Dendritic cell treated with granulocyte-macrophage colony-stimulating factor and Interleukin-4, amounts not matched to agents 40 ng/mL and 50 ng/mL, for 4 days (primary cell): ENCODE measurements at regions not wholly inside any gene's neighbourhood (a gene's known extent, or its start where the extent isn't known, plus 50 kb on each side); places are given as distances from the start of the nearest gene placed in this dataset.

Experiments
- H3K27ac Mint-ChIP-seq: one replicate; pipeline ENCODE4 v1.8.0; 2022; ENCODE audit warnings: mild to moderate bottlenecking, mixed read lengths
- H3K27me3 Mint-ChIP-seq: one replicate; pipeline ENCODE4 v1.8.0; 2022; ENCODE audit warnings: mild to moderate bottlenecking, mixed read lengths
- H3K36me3 Mint-ChIP-seq: one replicate; pipeline ENCODE4 v1.8.0; 2022; ENCODE audit warnings: low read depth, mixed read lengths
- H3K4me1 Mint-ChIP-seq: one replicate; pipeline ENCODE4 v1.8.0; 2022; ENCODE audit warnings: low read depth, mixed read lengths
- H3K4me3 Mint-ChIP-seq: one replicate; pipeline ENCODE4 v1.8.0; 2022; ENCODE audit warnings: mild to moderate bottlenecking, moderate library complexity, mixed read lengths
- H3K9me3 Mint-ChIP-seq: one replicate; pipeline ENCODE4 v1.8.0; 2022; ENCODE audit warnings: mixed read lengths
- intact Hi-C: fragments of 100-400 bp; cut with micrococcal nuclease; formaldehyde crosslinking; loops from one replicate; pipeline ENCODE4 v1.15.0; 2022

- intact Hi-C loops, result no loop called here
- Mint-ChIP-seq H3K27ac (no peak overlapping the region), H3K4me3 (no peak overlapping the region), H3K36me3 (no peaks in the 10 kb centered on the region), H3K27me3 (peaks cover 24% of the 10 kb centered on the region), H3K4me1 (peaks cover 6% of the 10 kb centered on the region), H3K9me3 (peaks cover 8% of the 10 kb centered on the region)
Measured at GRCh38 chr10:33739031-33739430, 404.6 kb upstream of the NRP1 start.

GRCh38 chr10:33735464-33735923, 401.0 kb upstream of the NRP1 start:
- peaks cover 17% of the 10 kb centered on the region for H3K9me3 Mint-ChIP-seq
- H3K4me3 Mint-ChIP-seq, result no peak overlapping the region
- H3K27me3 Mint-ChIP-seq, result peaks cover 39% of the 10 kb centered on the region
- no peak overlapping the region for H3K27ac Mint-ChIP-seq
- H3K36me3 Mint-ChIP-seq, result no peaks in the 10 kb centered on the region
- peaks cover 6% of the 10 kb centered on the region for H3K4me1 Mint-ChIP-seq
- intact Hi-C loops, result no loop called here

- Mint-ChIP-seq H3K4me1 (peaks cover 9% of the 10 kb centered on the region), H3K36me3 (no peaks in the 10 kb centered on the region), H3K27ac (no peak overlapping the region), H3K9me3 (peaks cover 15% of the 10 kb centered on the region), H3K27me3 (peaks cover 45% of the 10 kb centered on the region), H3K4me3 (no peak overlapping the region)
- intact Hi-C loops, result no loop called here
Measured at GRCh38 chr10:33734393-33735155, 400.1 kb upstream of the NRP1 start.

- Mint-ChIP-seq H3K4me1 (peaks cover 13% of the 10 kb centered on the region), H3K9me3 (peaks cover 9% of the 10 kb centered on the region), H3K4me3 (no peak overlapping the region), H3K27me3 (peaks cover 45% of the 10 kb centered on the region), H3K27ac (no peak overlapping the region), H3K36me3 (no peaks in the 10 kb centered on the region)
- intact Hi-C loops, result no loop called here
Measured at GRCh38 chr10:33733058-33733457, 398.6 kb upstream of the NRP1 start.

- Mint-ChIP-seq H3K27ac (no peak overlapping the region), H3K9me3 (peaks cover 9% of the 10 kb centered on the region)
- intact Hi-C loops, result no loop called here
Measured at GRCh38 chr10:33732161-33732680, 397.8 kb upstream of the NRP1 start.

GRCh38 chr10:33731322-33731721, 396.9 kb upstream of the NRP1 start:
- H3K9me3 Mint-ChIP-seq, result peaks cover 9% of the 10 kb centered on the region
- no peaks in the 10 kb centered on the region for H3K36me3 Mint-ChIP-seq
- peaks cover 13% of the 10 kb centered on the region for H3K4me1 Mint-ChIP-seq
- H3K27ac Mint-ChIP-seq, result no peak overlapping the region
- peaks cover 39% of the 10 kb centered on the region for H3K27me3 Mint-ChIP-seq
- H3K4me3 Mint-ChIP-seq, result no peak overlapping the region
- intact Hi-C loops, result no loop called here

More at GRCh38 chr10:33732161-33732680, 397.8 kb upstream of the NRP1 start:
- H3K4me3 Mint-ChIP-seq, result no peak overlapping the region
- H3K36me3 Mint-ChIP-seq, result no peaks in the 10 kb centered on the region
- peaks cover 13% of the 10 kb centered on the region for H3K4me1 Mint-ChIP-seq
- peaks cover 44% of the 10 kb centered on the region for H3K27me3 Mint-ChIP-seq

- no peak overlapping the region for H3K27ac Mint-ChIP-seq
- no peak overlapping the region for H3K4me3 Mint-ChIP-seq
- peaks cover 27% of the 10 kb centered on the region for H3K4me1 Mint-ChIP-seq
- peaks cover 10% of the 10 kb centered on the region for H3K27me3 Mint-ChIP-seq
- no peaks in the 10 kb centered on the region for H3K36me3 Mint-ChIP-seq
- peaks cover 10% of the 10 kb centered on the region for H3K9me3 Mint-ChIP-seq
- intact Hi-C loops, result no loop called here
Measured at GRCh38 chr10:33725430-33725829, 391.0 kb upstream of the NRP1 start.

- Mint-ChIP-seq H3K9me3 (peaks cover 10% of the 10 kb centered on the region), H3K36me3 (no peaks in the 10 kb centered on the region), H3K27me3 (peaks cover 4% of the 10 kb centered on the region), H3K27ac (no peak overlapping the region), H3K4me3 (no peak overlapping the region), H3K4me1 (peaks cover 14% of the 10 kb centered on the region)
- intact Hi-C loops, result no loop called here
Measured at GRCh38 chr10:33723181-33723580, 388.7 kb upstream of the NRP1 start.

- H3K36me3 Mint-ChIP-seq, result no peaks in the 10 kb centered on the region
- H3K9me3 Mint-ChIP-seq, result peaks cover 10% of the 10 kb centered on the region
- intact Hi-C loops, result no loop called here
- no peak overlapping the region for H3K27ac Mint-ChIP-seq
- H3K4me1 Mint-ChIP-seq, result peaks cover 14% of the 10 kb centered on the region
- no peaks in the 10 kb centered on the region for H3K27me3 Mint-ChIP-seq
- H3K4me3 Mint-ChIP-seq, result no peak overlapping the region
Measured at GRCh38 chr10:33722067-33722466, 387.6 kb upstream of the NRP1 start.

GRCh38 chr10:33721509-33721908, 387.0 kb upstream of the NRP1 start:
- Mint-ChIP-seq H3K4me1 (peaks cover 14% of the 10 kb centered on the region), H3K9me3 (peaks cover 10% of the 10 kb centered on the region), H3K4me3 (no peak overlapping the region), H3K27ac (no peak overlapping the region), H3K27me3 (no peaks in the 10 kb centered on the region), H3K36me3 (no peaks in the 10 kb centered on the region)
- intact Hi-C loops, result no loop called here

- H3K27me3 Mint-ChIP-seq, result no peaks in the 10 kb centered on the region
- peaks cover 10% of the 10 kb centered on the region for H3K9me3 Mint-ChIP-seq
- intact Hi-C loops, result no loop called here
- H3K4me3 Mint-ChIP-seq, result no peak overlapping the region
- no peak overlapping the region for H3K27ac Mint-ChIP-seq
- peaks cover 21% of the 10 kb centered on the region for H3K4me1 Mint-ChIP-seq
- no peaks in the 10 kb centered on the region for H3K36me3 Mint-ChIP-seq
Measured at GRCh38 chr10:33720161-33720560, 385.7 kb upstream of the NRP1 start.

- no peak overlapping the region for H3K27ac Mint-ChIP-seq
- no peaks in the 10 kb centered on the region for H3K36me3 Mint-ChIP-seq
- H3K9me3 Mint-ChIP-seq, result peaks cover 9% of the 10 kb centered on the region
- H3K4me3 Mint-ChIP-seq, result no peak overlapping the region
- intact Hi-C loops, result no loop called here
- H3K4me1 Mint-ChIP-seq, result peaks cover 23% of the 10 kb centered on the region
- no peaks in the 10 kb centered on the region for H3K27me3 Mint-ChIP-seq
Measured at GRCh38 chr10:33719005-33719703, 384.7 kb upstream of the NRP1 start.

- H3K36me3 Mint-ChIP-seq, result no peaks in the 10 kb centered on the region
- peaks cover 4% of the 10 kb centered on the region for H3K27me3 Mint-ChIP-seq
- H3K27ac Mint-ChIP-seq, result no peak overlapping the region
- no peaks in the 10 kb centered on the region for H3K9me3 Mint-ChIP-seq
- H3K4me3 Mint-ChIP-seq, result no peak overlapping the region
- intact Hi-C loops, result no loop called here
- peaks cover 18% of the 10 kb centered on the region for H3K4me1 Mint-ChIP-seq
Measured at GRCh38 chr10:33716501-33717267, 382.2 kb upstream of the NRP1 start.
